K562 (cell line): ENCODE measurements at regions not wholly inside any gene's neighbourhood (a gene's known extent, or its start where the extent isn't known, plus 50 kb on each side); places are given as distances from the start of the nearest gene placed in this dataset.

Experiments
- ATAC-seq: fragments of 200-7000 bp; cut with Tn5 transposase; 3 replicates; pipeline ENCODE4 v1.9.1; 2020; ENCODE audit warnings: moderate library complexity
- BruUV-seq: library from RNA; stranded (reverse); fragments of 400-500 nt; replicated peaks from 2 replicates; lab custom pipeline; 2021; lab: Mats Ljungman, UMichigan
- CTCF ChIA-PET: fragments of 300-600 bp; formaldehyde crosslinking; extraction: SDS; loops from one replicate; lab custom pipeline; 2021; ENCODE audit warnings: low intra/inter-chr PET ratio; lab: Yijun Ruan, JAX
- POLR2A ChIA-PET: fragments of 300-600, 350-650 bp; sonication (Branson Sonifier 250); formaldehyde crosslinking; extraction: SDS; loops from one replicate; lab custom pipeline; 2021; ENCODE audit warnings: antibody characterized with exemption, inconsistent platforms; lab: Yijun Ruan, JAX
- DNase-seq, 4 experiments: peaks; one replicate each; pipeline versions ENCODE4 v3.0.0 to v3.0.0-alpha.2; 2011 to 2018; ENCODE audit warnings: low spot score in 3 of 4, mixed read lengths in 3 of 4; ENCODE audit errors: extremely low read depth in 1 of 4
- FAIRE-seq: peaks from 2 replicates; lab custom pipeline; 2011; peaks lifted over from hg19 to GRCh38; lab: Jason Lieb, UNC
- H2AFZ ChIP-seq: 2 replicates; pipeline ENCODE4 v1.6.0; 2011; ENCODE audit warnings: low read depth, low read length, control low read depth, inconsistent platforms
- H3K27ac ChIP-seq: fragments of 200-600 bp; 3 replicates; pipeline ENCODE4 v1.8.0; 2011; ENCODE audit warnings: low read depth, mild to moderate bottlenecking, control low read depth, inconsistent platforms, low read length, moderate library complexity, mixed read lengths; ENCODE audit errors: extremely low read depth
- H3K27me3 ChIP-seq, 2 experiments: fragments of 300-600 bp in 1 of 2; 2 replicates in 1 of 2; 3 replicates in 1 of 2; pipeline versions ENCODE4 v1.6.0 to v1.8.0; 2011; ENCODE audit warnings: inconsistent platforms in 2 of 2, low read length in 2 of 2, mild to moderate bottlenecking in 1 of 2, mixed read lengths in 1 of 2, moderate library complexity in 1 of 2; ENCODE audit not compliant: control insufficient read depth in 2 of 2, insufficient read depth in 2 of 2
- H3K36me3 ChIP-seq: fragments of 300-600 bp; 3 replicates; pipeline ENCODE4 v1.8.0; 2011; ENCODE audit warnings: mild to moderate bottlenecking, low read length, inconsistent platforms; ENCODE audit not compliant: control insufficient read depth, insufficient read depth
- H3K4me1 ChIP-seq, 2 experiments: fragments of 200-600 bp in 1 of 2; replicated peaks in 1 of 2; 2 replicates in 1 of 2; 3 replicates in 1 of 2; pipeline versions ENCODE4 v1.5.1 to v1.8.0; 2011; ENCODE audit warnings: inconsistent platforms in 2 of 2, low read length in 2 of 2, mild to moderate bottlenecking in 1 of 2, mixed read lengths in 1 of 2, moderate library complexity in 1 of 2; ENCODE audit not compliant: control insufficient read depth in 2 of 2, insufficient read depth in 2 of 2
- H3K4me2 ChIP-seq: 2 replicates; pipeline ENCODE4 v1.6.1; 2011; ENCODE audit warnings: low read length, control low read depth, inconsistent platforms, mixed read lengths; ENCODE audit not compliant: insufficient read depth
- H3K4me3 ChIP-seq: fragments of 200-600 bp; sonication (generic), shearing (Covaris generic); 2 replicates; pipeline ENCODE4 v1.5.1; 2016; ENCODE audit warnings: control low read depth, inconsistent platforms
- H3K79me2 ChIP-seq: fragments of 200-600 bp; 3 replicates; pipeline ENCODE4 v1.8.0; 2011; ENCODE audit warnings: low read length, inconsistent platforms; ENCODE audit not compliant: control insufficient read depth, insufficient read depth
- H3K9ac ChIP-seq, 2 experiments: 2 replicates each; pipeline versions ENCODE4 v1.6.0 to v1.6.1; 2011; ENCODE audit warnings: low read depth in 2 of 2, low read length in 2 of 2, control low read depth in 1 of 2, inconsistent platforms in 1 of 2, mild to moderate bottlenecking in 1 of 2, mixed read lengths in 1 of 2; ENCODE audit not compliant: insufficient read depth in 1 of 2
- H3K9me1 ChIP-seq: one replicate; pipeline ENCODE4 v1.6.0; 2011; ENCODE audit warnings: inconsistent platforms, mild to moderate bottlenecking, low read length, moderate library complexity; ENCODE audit not compliant: control insufficient read depth, insufficient read depth
- H3K9me3 ChIP-seq: replicated peaks from 2 replicates; pipeline ENCODE4 v1.5.1; 2011; ENCODE audit warnings: low read depth, low read length, inconsistent platforms; ENCODE audit not compliant: control insufficient read depth, insufficient read depth
- H4K20me1 ChIP-seq: replicated peaks from 2 replicates; pipeline ENCODE4 v1.6.1; 2011; ENCODE audit warnings: low read length, inconsistent platforms, mixed read lengths; ENCODE audit not compliant: control insufficient read depth, insufficient read depth
- BRD9 ChIP-seq: fragments of 450-650 bp; IDR thresholded peaks from 2 replicates; pipeline ENCODE4 v1.6.1; 2018; ENCODE audit warnings: low read depth; ENCODE audit not compliant: partially characterized antibody
- CBFB ChIP-seq: sonication (generic); formaldehyde crosslinking; IDR thresholded peaks from 2 replicates; pipeline ENCODE4 v1.4.0; 2020; ENCODE audit warnings: mild to moderate bottlenecking, missing genetic modification reagents
- CBX3 ChIP-seq, 2 experiments: IDR thresholded peaks; 1 replicate in 1 of 2; 2 replicates in 1 of 2; pipeline ENCODE4 v1.6.1; 2012; ENCODE audit warnings: inconsistent platforms in 2 of 2, low read length in 2 of 2, borderline replicate concordance in 1 of 2, control low read depth in 1 of 2
- ELF2 ChIP-seq: fragments of 250-450 bp; sonication (Bioruptor Pico); IDR thresholded peaks from 2 replicates; pipeline ENCODE4 v1.5.0; 2021; ENCODE audit warnings: mild to moderate bottlenecking
- FOSL1 ChIP-seq: fragments of 200-800 bp; sonication (Bioruptor generic); conservative IDR thresholded peaks from 2 replicates; pipeline ENCODE4 v1.6.1; 2016; ENCODE audit warnings: missing genetic modification characterization, missing compliant biosample characterization
- NCOA1 ChIP-seq: fragments of 450-650 bp; IDR thresholded peaks from 2 replicates; pipeline ENCODE4 v1.6.1; 2016; ENCODE audit warnings: low read depth
- NCOA2 ChIP-seq, 2 experiments: fragments of 450-650 bp; IDR thresholded peaks; 2 replicates each; pipeline ENCODE4 v1.6.1; 2018; ENCODE audit warnings: mild to moderate bottlenecking in 2 of 2, moderate library complexity in 1 of 2; ENCODE audit not compliant: partially characterized antibody in 2 of 2
- STAG1 ChIP-seq: sonication (generic); formaldehyde crosslinking; IDR thresholded peaks from 2 replicates; pipeline ENCODE4 v1.5.0; 2020; ENCODE audit warnings: missing genetic modification reagents, borderline replicate concordance
- WGBS: fragments of 100-300 bp; shearing (Covaris generic); methylation state at CpG from one replicate; pipeline ENCODE4 v1.1.6; 2016; ENCODE audit warnings: low coverage, mixed read lengths; ENCODE audit not compliant: insufficient coverage; ENCODE audit errors: missing lambda C conversion rate; 5-methylcytosine and 5-hydroxymethylcytosine counted together
- in situ Hi-C: fragments of 300-500 bp; cut with MboI; formaldehyde crosslinking; loops from 4 replicates; pipeline ENCODE4 v1.15.0; 2018; ENCODE audit warnings: inconsistent platforms, mixed read lengths
- intact Hi-C: fragments of 100-400 bp; cut with micrococcal nuclease; formaldehyde crosslinking; loops from 2 replicates; pipeline ENCODE4 v1.14.2; 2022
- TF ChIP-seq, protein P1 (sequence below): fragments of 450-650 bp; IDR thresholded peaks from 2 replicates; pipeline ENCODE4 v1.7.1; 2018; ENCODE audit warnings: mild to moderate bottlenecking, low read depth; ENCODE audit not compliant: partially characterized antibody
- TF ChIP-seq, protein P2 (sequence below): fragments of 250-450 bp; sonication (Bioruptor Pico); IDR thresholded peaks from 2 replicates; pipeline ENCODE4 v1.5.0; 2022; ENCODE audit warnings: mild to moderate bottlenecking

DNA sequence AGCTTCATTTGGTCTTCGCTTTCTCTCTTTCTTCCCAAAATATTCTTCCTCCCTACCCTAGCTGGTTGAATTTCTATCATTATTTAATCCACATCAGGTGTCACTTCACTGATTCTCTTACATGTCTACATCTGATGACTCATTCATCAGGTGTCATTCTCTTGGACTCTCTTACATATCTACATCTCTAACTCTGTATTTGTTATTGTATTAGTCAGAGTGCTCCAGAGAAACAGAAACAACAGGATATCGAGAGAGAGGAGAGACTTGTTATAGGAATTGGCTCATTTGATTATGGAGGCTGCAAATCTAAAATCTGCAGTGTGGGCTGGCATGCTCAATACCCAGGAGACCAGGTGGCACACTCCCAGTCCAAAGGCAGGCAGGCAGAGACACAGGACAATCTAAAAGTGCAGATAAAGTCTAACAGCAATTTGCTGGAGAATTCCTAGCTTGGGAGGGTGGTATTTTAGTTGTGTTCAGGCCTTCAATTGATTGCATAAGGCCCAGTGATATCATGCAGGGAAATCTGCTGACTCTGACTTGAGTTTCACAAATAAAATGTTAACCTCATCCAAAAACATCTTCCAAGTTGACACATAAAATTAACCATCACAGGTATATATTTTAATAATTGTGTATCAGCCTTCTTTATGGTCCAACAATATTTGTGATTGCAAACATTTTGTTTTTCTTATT is 541.4 kb upstream of the SLITRK5 start:
- intact Hi-C loops = no loop called here
- H3K79me2 ChIP-seq = no peaks in the 10 kb centered on the region
- H4K20me1 ChIP-seq = no peaks in the 10 kb centered on the region
- no peak overlapping the region for H3K4me3 ChIP-seq
- H3K36me3 ChIP-seq = no peaks in the 10 kb centered on the region
- CTCF ChIA-PET = no interaction called here
- no peak overlapping the region for H3K27ac ChIP-seq
- DNase-seq (no peak), ATAC-seq (no peak), FAIRE-seq (no peak)
- H3K9ac ChIP-seq = no peak overlapping the region
- H3K9me3 ChIP-seq = no peaks in the 10 kb centered on the region; the same call in 1 of the 2 replicates
- in situ Hi-C loops = no loop called here
- no peaks in the 10 kb centered on the region for H3K9me1 ChIP-seq
- no peak overlapping the region for H2AFZ ChIP-seq
- no peaks in the 10 kb centered on the region for H3K27me3 ChIP-seq
- H3K4me1 ChIP-seq = no peaks in the 10 kb centered on the region
- no TSS peak for BruUV-seq
- POLR2A ChIA-PET = no interaction called here
- TF ChIP-seq FOSL1 (tag) = peak; percentile 47; the same call in 1 of the 2 replicates
- TF ChIP-seq, protein P1, sequence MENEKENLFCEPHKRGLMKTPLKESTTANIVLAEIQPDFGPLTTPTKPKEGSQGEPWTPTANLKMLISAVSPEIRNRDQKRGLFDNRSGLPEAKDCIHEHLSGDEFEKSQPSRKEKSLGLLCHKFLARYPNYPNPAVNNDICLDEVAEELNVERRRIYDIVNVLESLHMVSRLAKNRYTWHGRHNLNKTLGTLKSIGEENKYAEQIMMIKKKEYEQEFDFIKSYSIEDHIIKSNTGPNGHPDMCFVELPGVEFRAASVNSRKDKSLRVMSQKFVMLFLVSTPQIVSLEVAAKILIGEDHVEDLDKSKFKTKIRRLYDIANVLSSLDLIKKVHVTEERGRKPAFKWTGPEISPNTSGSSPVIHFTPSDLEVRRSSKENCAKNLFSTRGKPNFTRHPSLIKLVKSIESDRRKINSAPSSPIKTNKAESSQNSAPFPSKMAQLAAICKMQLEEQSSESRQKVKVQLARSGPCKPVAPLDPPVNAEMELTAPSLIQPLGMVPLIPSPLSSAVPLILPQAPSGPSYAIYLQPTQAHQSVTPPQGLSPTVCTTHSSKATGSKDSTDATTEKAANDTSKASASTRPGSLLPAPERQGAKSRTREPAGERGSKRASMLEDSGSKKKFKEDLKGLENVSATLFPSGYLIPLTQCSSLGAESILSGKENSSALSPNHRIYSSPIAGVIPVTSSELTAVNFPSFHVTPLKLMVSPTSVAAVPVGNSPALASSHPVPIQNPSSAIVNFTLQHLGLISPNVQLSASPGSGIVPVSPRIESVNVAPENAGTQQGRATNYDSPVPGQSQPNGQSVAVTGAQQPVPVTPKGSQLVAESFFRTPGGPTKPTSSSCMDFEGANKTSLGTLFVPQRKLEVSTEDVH = no peak
- H3K4me2 ChIP-seq = no peak overlapping the region
- WGBS = 6% methylated on average over 2 of the region's 2 CpGs

DNA sequence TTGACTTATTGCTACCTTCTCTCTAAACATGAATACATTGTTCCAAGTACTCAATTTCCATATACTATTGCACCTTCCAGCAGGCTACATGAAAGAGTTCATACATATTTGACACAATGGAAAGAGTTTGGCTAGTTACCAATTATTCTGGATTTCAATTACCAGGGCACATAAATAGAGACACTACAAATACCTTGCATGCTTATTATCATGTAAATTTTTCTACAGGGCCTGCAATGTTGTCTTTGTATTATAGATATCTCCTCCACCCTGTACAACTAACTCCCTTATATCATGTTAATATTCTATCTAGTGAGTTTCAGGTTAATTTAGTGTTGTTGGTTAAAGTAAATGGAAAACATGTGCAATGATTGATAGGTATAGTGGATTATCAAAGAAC is 540.7 kb upstream of the SLITRK5 start:
- intact Hi-C loops = no loop called here
- Histone ChIP-seq H3K36me3 (no peaks in the 10 kb centered on the region), H3K4me3 (no peak overlapping the region), H3K4me2 (no peak overlapping the region), H3K79me2 (no peaks in the 10 kb centered on the region), H2AFZ (no peak overlapping the region), H4K20me1 (no peaks in the 10 kb centered on the region), H3K9ac (no peak overlapping the region), H3K27ac (no peak overlapping the region), H3K4me1 (no peaks in the 10 kb centered on the region), H3K9me1 (no peaks in the 10 kb centered on the region), H3K9me3 (no peaks in the 10 kb centered on the region; the same call in 1 of the 2 replicates), H3K27me3 (no peaks in the 10 kb centered on the region)
- ATAC-seq (no peak), FAIRE-seq (no peak), DNase-seq (no peak)
- POLR2A ChIA-PET = no interaction called here
- in situ Hi-C loops = no loop called here
- CTCF ChIA-PET = no interaction called here
- BruUV-seq = no TSS peak
- no peak for TF ChIP-seq STAG1 (CRISPR knock-in tag)
- no peak for TF ChIP-seq ELF2 (CRISPR knock-in tag)
- no peak for TF ChIP-seq NCOA2 (IDR thresholded peaks at IDR 0.05; ENCODE audit: partially characterized antibody in 2 of 2)
- TF ChIP-seq NCOA1 = no peak
- TF ChIP-seq, protein P2, sequence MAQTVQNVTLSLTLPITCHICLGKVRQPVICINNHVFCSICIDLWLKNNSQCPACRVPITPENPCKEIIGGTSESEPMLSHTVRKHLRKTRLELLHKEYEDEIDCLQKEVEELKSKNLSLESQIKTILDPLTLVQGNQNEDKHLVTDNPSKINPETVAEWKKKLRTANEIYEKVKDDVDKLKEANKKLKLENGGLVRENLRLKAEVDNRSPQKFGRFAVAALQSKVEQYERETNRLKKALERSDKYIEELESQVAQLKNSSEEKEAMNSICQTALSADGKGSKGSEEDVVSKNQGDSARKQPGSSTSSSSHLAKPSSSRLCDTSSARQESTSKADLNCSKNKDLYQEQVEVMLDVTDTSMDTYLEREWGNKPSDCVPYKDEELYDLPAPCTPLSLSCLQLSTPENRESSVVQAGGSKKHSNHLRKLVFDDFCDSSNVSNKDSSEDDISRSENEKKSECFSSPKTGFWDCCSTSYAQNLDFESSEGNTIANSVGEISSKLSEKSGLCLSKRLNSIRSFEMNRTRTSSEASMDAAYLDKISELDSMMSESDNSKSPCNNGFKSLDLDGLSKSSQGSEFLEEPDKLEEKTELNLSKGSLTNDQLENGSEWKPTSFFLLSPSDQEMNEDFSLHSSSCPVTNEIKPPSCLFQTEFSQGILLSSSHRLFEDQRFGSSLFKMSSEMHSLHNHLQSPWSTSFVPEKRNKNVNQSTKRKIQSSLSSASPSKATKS (CRISPR knock-in tag) = no peak
- no peak for TF ChIP-seq CBX3 (IDR thresholded peaks at IDR 0.05; ENCODE audit: borderline replicate concordance in 1 of 2, low read length in 2 of 2)
- no peak for TF ChIP-seq CBFB (CRISPR knock-in tag)
- TF ChIP-seq BRD9 = no peak
